OCI-LY1 (cell line): ENCODE measurements at regions not wholly inside any gene's neighbourhood (a gene's known extent, or its start where the extent isn't known, plus 50 kb on each side); places are given as distances from the start of the nearest gene placed in this dataset.

Source experiments
- CTCF ChIP-seq: fragments of 200-600 bp; sonication (generic), shearing (Covaris generic); IDR thresholded peaks from 2 replicates; pipeline ENCODE4 v1.5.1; 2017; ENCODE audit warnings: mild to moderate bottlenecking, antibody characterized with exemption, low read length, moderate library complexity, mixed read lengths
- EZH2 ChIP-seq: fragments of 200-600 bp; sonication (generic), shearing (Covaris generic); IDR thresholded peaks from 2 replicates; pipeline ENCODE4 v1.8.0; 2017; ENCODE audit warnings: borderline replicate concordance, mixed run types, mild to moderate bottlenecking, antibody characterized with exemption, low read length, moderate library complexity, mixed read lengths

DNA sequence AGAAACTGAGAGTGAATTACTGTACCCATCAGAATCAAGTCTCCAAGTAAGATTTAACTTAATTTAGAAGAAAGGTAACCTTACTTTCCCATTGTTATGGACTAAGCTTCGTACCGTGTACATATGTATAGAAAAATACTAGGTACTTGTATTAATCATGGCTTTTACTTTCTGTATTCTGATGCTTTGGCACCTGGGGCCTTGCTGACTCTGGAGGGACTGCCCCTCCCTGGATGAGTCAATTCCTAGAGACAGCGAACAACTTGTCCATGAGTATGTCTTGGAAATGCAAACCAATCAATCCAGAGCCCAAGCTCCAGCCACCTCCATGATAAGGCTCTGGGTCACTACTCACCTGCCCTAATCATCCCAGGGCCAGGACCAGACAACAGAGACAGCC lies 50.0 kb upstream of the DGKG start:
- TF ChIP-seq CTCF (no peak), EZH2 (no peak)
